Esophagus squamous epithelium (tissue), 4 donors: ENCODE measurements at regions not wholly inside any gene's neighbourhood (a gene's known extent, or its start where the extent isn't known, plus 50 kb on each side); places are given as distances from the start of the nearest gene placed in this dataset.

Experiments used
- CTCF ChIP-seq, 6 experiments: fragments of 450-650 bp in 4 of 6; fragments of 200-600 bp in 2 of 6; sonication (generic) in 2 of 6; IDR thresholded peaks; one replicate each; pipeline ENCODE4 v1.5.1; 2016 to 2019; ENCODE audit warnings: antibody characterized with exemption in 6 of 6, mild to moderate bottlenecking in 4 of 6, moderate library complexity in 4 of 6
- POLR2A ChIP-seq, 4 donors: fragments of 450-650 bp; IDR thresholded peaks; one replicate each; pipeline ENCODE4 v1.6.1; 2017; ENCODE audit warnings: antibody characterized with exemption in 4 of 4, mild to moderate bottlenecking in 4 of 4, moderate library complexity in 3 of 4

DNA sequence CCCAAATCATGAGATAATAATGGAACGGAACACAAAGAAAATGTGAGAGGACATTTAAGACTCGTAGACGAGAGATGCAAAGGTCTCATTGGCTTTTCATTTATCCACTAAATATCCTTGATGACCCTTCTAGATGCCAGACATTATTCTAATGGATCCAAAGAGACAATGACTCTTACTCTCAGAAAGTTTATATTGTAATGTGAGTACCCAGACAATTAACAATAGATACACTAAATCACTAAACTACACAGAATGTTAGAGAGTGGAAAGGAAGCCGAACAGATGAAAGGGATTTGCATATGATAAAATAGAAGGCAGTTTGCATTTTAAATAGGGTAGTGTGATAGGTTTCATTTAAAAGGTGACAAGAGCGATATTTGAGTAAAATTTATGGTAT lies 973.3 kb downstream of the TAF11L14 start:
- no peak for TF ChIP-seq CTCF (IDR thresholded peaks at IDR 0.05)
- no peak for TF ChIP-seq POLR2A (IDR thresholded peaks at IDR 0.05)
